ENCODE measurements at regions not wholly inside any gene's neighbourhood (a gene's known extent, or its start where the extent isn't known, plus 50 kb on each side); places are given as distances from the start of the nearest gene placed in this dataset.

DNA sequence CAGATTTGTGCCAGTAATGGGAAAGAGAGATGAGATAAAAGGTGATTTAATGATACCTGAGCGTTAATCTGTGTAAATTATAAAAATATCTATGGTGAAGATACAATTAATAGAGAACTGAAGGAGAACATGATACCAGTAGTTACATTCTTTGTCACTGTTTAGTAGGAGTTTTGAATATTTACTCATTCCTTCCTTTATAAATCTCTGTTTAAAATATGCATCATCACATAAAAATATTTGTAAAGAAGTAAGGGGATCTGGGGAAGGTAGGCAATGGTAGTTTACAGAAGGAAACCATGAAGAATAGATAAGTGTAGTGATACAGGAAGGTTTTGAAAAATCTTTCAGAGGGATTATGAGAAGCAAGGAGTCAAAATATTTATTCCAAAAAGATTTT is 190.6 kb upstream of the PCDH18 start:
- DNase-seq: no peak

DNA sequence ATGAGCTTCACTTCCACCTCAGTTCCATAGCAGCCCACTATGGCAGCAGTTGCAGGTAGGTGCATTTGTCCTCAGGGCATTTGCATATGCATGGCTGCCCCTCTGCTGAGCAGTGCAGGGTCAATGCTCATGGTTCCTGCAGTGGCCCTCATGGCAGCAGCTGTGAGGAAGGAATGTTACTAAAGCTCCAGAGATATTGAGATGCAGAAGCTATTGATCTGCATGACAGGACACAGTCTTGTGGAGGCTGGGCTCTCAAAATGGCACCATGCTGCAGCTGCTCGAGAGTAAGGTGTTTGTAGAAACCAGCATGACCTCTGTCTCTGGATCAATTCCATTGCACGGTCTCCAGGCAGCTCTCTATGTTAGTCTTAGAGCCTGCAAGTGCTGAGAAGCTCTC is 179.2 kb upstream of the PCDH18 start:
- no peak for DNase-seq

DNA sequence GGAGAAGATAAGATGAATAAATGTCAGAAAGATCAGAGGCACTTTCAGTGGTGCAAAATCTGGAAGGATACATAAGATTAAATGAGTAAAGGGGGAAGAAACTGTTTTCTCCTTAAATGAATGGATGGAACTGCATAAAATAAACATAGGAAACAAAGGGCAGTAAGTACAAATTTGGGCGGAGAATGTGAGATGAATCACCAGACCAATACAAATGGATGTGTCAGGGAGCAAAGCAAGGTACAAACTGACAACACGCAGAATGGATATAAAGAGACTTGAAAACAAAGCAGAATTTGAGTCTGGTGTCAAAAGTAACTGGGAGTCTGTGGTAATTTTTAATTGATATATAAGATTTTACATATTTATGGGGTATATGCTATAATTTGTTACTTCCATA is 175.3 kb upstream of the PCDH18 start:
- no peak for DNase-seq

DNA sequence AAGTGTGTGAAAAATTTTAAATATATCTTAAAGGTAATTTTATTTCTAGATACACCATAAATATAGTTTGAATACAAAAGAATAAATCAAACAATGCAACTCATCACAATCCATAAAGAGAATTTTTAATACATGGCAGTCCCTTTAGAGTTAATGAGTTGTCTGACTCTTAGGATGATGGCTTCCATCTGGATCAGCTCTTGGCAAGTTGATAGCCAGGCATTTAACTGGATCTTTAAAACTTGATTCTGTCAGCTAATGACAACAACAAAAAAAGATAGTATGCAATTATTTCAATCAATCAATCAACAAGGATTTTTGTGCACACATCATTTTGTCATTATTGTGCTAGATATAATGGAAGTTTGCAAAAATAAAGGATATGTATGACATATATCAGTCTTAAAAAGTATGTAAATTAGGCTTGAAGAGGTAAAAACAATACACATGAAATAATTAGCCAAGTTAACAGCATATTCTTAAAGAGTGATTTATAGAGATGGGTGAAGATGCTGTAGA is 174.9 kb upstream of the PCDH18 start:
- DNase-seq: no peak

DNA sequence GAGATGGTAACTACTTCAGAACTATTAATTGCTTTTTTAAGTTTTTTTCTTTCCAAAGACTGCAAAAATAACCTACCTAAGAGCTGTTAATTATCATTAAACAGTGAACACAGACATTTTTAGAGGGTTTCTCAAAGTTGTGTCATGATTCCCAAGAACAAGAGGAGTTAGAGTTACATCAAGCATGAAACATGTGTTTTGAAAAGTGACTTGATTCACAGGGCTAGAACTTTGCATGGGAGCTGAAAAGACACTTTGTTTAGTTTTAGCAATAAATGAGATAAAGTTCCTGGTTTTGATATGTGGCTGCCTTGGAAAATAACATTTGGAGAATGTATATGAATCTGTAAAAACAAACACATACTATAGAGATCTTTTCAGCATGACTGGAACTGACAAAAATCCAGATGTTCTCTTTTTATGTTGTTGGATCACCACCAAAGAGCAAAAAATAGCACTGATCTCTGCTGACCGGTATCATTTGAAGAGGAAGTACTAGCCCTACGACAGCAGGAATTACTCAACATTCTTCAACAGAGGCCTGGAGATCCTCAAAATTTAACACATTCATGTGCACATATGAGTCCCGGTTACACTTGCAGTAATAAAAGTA is 173.0 kb upstream of the PCDH18 start:
- no peak for DNase-seq

DNA sequence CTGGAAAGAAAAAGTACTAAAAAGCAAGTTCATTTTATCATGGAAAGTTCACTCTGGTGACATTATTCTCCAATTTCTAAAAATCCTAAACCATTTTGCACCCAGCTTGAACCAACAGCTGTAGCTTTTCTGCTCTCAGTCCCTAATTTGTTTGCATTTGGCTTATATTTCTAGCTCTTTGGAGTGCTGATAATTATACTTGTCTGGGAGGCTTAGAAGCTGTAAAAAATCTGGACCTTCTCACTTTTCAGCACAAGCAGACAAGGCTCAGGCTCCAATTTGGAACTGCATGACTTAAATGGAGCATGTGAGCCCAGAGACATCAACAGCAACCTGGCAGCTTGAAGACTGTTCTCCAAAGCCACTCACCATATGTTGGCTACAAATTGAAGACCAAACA is 170.9 kb upstream of the PCDH18 start:
- DNase-seq: no peak

DNA sequence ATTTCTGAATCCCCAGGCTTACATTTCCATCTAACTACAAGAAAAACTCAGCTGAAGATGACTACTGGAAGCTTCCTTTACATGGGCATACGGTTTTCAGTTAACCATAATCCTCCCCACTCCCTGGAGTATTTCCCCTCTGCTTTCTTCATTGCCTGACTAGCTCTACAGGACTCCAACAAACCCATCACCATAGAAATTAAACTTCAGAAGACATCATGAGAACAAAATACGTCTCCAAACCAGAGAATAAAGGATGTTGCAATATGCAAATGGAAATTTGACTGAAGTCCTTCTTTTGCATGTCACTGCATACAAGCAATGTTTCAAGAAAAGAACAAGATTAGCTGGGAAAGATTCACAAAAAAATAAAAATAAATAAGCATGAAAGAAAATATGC is 170.2 kb upstream of the PCDH18 start:
- DNase-seq: no peak

DNA sequence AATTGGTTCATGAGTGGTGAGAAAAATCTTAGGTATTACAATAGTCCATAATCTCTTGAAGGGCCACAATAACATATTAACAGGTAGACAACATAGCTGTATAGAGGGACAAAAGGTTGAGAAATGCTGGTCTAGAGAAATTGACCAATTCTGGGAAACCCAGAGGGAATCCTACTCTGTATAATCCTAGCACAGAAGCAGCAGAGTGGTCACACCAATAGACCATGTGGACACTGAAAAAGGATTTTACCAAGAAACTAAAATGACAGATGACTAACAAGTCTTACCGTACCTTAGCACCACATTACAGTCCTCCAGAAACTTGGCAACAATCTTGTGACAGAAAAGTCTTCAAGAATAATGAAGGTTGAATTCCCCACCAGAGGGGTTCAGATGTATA is 169.1 kb upstream of the PCDH18 start:
- no peak for DNase-seq

DNA sequence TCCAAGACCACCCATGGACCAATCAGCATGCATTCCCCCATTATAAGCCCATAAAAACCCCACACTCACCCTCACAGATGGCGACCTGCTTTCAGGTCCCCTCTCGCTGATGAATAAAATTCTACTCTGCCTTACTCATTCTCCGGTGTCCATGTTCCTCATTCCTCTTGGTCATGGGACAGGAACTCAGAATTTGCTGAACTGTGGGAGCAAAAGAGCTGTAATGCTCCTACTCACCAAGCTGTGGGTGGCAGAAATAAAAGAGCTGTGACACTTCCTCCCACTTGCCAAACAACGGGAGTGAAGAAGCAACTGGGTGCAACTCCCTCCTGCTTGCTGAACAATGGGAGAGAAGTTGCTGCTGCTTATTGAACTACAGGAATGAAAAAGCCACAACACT is 168.5 kb upstream of the PCDH18 start:
- no peak for DNase-seq

DNA sequence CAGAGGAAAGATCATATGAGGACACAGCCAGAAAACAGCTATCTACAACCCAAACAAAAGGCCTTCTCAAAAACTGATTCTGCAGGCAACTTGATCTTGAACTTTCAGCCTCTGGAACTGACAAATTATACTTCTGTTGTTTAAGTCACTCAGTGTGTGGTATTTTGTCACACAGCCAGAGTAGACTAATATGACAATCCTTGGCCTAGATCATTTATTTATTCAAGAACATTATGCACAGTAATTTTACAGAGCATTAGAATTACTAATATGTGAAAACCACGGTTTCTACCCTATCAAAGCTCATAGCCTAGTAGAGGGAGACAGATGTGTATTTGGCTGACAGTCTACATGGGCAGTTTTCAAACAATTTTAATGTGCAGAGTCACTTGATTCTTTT is 167.8 kb upstream of the PCDH18 start:
- DNase-seq: no peak

DNA sequence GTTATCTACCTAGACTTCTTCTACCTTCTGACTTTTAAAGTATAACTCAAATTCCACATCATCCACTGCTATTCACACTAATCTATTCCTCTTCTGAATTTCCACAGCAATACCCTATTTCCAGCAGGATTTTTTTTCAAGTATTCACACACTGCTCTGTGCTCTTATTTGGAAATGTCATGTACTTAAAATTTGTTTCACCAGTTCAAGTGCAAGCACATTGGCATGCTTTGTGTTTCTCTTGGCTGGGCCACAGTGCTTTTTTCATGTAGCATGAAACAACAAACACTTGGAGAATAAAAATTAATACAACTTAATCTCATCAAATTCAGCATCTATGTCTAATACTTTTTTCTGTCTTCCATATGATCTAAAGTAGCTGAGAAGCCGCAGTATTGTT is 161.8 kb upstream of the PCDH18 start:
- DNase-seq: no peak

DNA sequence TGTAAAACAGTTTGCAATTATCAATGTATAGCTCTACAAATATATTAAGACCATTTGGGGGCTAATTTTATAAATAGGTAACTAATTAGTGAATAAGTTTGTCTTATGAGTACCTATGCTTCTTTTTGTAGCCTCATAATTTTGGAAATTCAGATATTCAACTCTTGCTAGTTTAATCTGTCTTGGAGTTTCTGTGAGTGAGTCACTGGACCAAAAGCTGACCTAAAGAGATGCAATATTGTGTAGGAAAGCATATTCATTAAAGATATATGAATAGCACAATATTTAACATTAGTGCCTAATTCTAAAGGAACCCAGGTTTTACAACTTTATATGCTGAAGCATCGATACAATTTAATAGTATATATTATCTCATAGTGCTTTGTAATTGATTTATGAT is 161.3 kb upstream of the PCDH18 start:
- no peak for DNase-seq

DNA sequence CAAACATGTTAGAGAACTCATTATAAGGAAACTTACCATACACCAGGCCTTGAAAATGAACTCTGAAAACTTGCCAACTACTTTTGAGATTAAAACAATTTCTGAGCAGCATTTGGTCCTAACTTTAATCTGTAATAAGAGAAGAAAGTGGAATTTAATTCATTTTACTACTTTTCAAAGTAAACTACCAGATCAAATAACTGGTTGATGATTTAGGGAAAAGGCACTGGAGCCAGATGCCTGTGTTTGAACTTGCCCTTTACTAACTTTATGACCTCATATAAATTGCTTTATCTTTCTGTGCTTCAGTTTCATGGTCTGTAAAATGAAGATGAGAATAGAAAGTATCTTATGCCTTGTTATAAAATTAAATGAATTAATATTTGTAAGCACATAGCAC is 159.9 kb upstream of the PCDH18 start:
- no peak for DNase-seq

DNA sequence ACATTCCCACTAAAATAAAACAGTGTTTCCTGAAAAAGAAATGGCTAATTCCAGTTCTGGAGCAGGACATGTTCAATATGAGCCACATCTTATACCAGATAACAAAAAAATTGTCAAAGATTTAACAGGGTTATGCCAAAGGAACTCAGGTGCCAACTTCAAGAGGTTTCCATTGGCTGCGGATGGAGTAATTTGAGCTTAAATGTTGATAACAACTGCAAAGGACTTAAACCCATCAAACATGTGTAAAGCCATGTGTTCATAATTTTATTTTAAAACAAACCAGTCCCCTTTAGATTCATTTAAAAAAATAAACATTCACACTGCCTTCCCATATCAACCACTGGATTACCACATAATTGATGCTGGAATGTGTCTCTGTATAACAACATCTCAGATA is 156.4 kb upstream of the PCDH18 start:
- no peak for DNase-seq

DNA sequence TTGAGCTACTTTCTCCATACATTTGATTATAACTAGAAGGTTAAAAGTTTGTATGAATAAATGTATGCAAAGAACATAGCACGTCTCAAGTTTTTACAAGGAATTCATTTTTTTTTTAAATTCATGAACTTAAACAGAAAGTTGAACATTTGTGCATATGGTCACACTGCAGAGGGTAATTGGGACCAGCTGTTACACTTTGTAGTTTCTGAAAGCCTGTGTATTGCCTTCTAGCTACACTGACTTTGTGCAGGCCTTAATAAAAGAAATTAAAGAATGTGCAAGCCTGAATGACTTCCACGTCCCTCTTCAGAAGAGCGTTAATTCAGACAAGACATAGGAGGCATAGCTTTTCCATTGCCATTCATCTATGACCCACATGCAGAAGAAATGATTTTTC is 153.1 kb upstream of the PCDH18 start:
- no peak for DNase-seq

DNA sequence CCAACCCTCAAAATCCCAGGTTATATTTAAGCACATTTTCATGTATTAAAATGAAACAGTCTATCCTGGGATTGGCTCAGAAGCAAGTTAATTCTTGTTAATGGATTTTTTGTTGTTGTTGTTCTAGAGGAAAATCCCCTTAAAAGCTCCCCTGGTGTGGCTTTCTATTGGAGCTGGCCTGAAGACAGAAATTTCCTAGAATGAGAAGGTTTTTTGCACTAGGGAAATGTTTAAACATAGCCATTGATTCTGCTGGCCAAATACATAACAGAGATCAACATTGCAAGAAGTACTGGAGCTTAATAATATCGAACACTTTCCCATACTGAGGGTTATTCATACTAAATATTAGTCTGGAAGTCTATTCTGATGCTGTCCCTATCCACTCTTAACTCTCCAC is 148.8 kb upstream of the PCDH18 start:
- no peak for DNase-seq

DNA sequence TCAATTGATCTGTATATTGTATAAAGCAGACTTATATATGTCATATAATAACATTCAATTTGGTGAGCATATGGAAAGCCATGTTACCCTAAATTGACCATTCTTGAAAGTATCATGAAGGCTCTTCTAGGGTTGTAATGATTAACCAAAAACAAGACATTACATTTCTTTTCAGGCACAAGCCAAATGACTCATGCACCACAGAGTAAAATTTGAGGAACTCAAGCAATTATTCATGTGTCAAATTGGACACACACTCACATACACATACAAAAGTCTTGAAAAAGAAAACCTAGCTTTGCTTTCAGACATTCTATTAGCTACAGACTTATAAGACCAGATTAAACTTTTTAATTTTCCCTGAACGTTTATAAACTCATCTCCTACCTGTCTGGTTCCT is 146.5 kb upstream of the PCDH18 start:
- DNase-seq: no peak

DNA sequence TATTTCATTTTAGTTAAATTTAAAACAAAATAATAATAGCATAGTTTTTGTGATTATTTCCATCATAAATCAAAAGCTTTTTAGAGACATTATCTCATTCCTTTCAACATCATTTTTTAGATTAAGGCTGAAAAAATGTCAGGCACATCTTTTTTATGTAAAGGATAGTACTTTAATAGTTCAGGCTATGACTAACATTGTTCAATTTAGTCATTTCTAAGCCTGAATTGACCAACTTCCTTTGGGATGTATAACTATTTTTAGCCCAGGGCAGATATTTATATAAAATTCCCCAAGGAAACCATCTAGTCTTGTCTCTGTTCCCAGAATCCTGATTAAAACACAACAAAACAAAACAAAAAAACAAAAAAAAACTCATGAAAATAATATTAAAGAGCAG is 145.6 kb upstream of the PCDH18 start:
- DNase-seq: no peak

DNA sequence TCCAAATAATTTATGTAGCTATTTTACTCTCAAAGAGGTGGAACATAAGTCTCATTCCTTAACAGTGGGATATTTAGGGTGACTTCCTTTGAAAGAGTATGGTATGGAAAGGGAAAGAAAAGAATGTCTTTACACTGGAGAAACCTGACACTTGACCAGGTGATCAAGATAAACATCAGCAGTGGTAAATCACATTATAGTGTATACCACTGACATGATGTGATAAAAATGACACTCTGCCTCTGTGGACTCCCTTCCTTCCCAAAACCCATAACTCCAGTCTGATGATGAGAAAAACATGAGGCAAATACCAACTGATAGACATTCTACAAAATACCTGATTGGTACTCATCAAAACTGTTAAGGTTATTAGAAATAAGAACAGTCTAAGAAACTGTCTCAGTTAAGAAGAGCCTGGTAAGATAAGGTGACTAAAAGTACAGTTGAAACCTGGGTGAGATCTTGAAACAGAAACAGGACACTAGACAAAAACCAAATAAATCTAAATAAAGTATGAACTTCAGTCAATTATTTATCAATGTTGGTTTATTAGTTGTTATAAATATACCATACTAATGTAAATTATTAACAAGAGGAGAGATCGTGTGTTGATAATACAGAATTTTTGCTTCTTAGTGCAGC is 144.2 kb upstream of the PCDH18 start:
- no peak for DNase-seq

DNA sequence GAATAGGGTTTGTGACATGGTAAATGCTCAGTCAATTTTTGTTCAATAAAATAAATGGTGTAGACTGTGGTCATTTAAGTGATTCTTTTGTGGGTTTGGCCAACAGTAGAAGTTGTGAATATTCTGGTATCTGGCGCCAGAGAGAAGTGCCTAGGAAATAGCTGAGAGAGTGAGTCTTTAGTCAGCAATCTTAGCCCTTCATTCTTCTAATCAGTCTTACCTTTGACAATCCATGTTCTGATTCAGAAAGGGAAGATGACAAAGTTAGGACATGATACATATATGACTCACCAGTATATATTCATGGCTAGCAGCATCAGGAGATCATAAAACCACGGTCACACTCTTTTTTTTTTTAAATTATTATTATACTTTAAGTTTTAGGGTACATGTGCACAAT is 141.8 kb upstream of the PCDH18 start:
- no peak for DNase-seq

DNA sequence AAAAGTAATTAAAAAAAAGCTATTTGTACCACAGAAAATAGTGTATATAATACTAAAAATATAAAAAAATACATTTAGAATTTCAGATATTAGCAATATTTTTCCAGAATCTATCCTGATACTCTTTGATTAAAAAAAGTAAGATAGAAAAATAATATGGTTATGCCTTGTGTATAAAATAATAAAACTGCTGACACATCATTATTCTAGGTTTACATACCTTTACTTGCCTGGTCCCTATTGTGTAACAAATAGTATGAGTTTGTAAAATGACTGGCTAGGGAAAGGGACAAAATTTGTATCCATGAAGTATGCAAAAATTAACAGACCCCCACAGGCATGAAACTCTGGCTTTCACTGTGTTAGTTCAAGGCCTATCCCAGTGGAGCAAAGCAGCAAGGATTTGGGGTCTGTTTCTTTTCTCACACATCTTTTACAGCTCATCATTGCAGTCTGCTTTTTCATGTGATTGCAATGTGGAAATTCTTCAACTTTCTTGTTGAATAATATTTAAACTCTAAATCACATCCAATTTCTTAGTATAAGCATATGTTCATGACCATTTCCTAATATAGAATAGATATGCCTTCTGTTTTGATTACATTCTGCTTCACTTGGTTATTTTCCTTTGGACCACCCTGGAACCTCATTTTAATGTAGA is 136.7 kb upstream of the PCDH18 start:
- no peak for DNase-seq

DNA sequence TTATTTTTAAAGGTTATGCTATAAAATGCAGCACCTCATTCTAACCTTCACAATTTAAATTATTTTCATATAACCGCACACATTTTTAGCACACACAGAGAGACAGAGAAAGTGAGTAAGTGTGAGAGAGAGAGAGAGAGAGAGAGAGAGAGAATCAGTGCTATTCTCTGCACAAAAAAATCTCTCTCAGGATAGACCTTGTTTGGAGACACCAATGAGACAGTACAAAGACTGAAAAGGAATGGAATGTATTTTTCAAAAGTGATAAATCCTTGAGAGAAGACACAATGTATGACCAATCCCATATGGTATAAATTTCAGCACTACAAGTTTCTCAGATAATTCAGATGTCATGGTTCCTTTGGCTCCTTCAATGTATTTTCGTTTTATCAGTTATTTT is 132.1 kb upstream of the PCDH18 start:
- no peak for DNase-seq

DNA sequence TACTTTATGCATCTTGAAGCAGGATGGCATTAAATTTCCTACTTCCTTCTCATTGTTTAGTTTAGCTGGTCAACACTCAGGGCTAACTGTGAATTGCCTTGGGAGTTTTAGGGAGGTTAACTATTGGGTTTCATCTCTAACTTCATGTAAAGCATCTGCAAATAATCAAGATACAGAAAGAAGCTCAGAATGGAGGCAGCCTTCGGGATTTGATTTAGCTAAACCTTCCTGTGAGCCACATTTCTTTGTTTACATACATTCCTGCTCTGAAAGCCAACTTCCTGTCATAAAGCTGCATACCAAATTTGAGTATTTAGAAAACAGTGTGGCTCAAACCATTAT is 131.7 kb upstream of the PCDH18 start:
- no peak for DNase-seq

DNA sequence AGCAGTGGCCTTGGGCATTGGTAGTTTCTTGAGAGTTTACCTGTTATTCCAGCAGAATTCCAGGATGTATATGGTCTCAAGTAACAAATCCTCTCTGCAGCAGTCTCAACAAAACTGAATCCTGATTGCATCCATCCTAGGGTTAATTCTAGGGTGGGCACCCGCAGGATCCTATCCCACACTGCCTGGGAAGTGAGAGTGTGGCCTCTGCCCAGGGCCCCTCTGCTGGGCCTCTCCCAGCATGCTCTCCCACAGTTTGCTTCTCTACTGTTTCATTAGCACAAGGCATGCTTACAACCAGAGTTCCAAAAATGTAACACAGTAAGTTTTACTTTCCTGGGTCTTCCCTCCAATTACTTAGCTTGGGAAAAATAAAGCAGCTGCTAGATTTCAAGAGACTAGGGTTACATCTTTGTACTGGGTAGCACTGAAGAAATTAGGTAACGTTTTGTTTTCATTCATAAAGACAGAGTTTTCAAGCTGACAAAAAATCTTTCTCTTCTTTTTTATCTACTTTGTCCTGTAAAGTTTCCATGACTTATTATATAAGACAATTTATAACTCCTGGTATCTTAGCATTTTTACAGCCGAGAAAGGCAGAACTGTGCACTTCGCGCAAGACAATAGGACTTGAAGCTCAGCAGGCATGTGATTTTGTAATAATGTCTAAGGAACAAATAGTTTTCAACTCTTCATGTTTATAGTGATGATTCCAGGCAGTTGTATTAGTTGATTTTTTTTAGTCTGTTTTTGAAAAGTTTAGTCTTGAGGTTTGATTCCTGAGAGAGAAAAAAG is 131.2 kb upstream of the PCDH18 start:
- DNase-seq: no peak

Data from hematopoietic multipotent progenitor cell treated with erythropoietin and hydrocortisone succinate and interleukin-3 and kit ligand, for 8 days (in vitro differentiated cells).